GM18870 (cell line): ENCODE measurements at regions not wholly inside any gene's neighbourhood (a gene's known extent, or its start where the extent isn't known, plus 50 kb on each side); places are given as distances from the start of the nearest gene placed in this dataset.
"Not testable (repeated sequence)": the region's sequence is repeated elsewhere in the genome, so short reads cannot be mapped to it uniquely, and the experiment has no call there.

Source experiments
- ATAC-seq: cut with Tn5 transposase; IDR thresholded peaks from one replicate; pipeline ENCODE4 v1.9.1; 2021; ENCODE audit warnings: moderate library complexity; ENCODE audit not compliant: unreplicated experiment

DNA sequence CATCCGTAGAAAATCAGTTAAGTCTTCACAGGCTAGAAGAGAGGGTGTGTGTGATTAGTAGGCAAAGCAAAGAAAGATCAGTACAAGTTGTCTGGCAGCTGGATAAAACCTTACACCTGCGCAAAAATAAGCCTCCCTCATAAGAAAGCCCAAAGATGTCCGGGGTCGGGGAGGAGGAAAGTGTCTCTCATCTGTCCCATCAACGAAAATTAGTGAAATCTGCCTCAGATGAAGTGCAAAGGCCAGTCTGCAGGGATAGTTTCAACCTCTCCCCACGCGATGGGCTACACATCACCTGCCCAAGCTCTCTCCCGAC, 333.9 kb downstream of the SRGAP2C start:
- no peak for ATAC-seq

DNA sequence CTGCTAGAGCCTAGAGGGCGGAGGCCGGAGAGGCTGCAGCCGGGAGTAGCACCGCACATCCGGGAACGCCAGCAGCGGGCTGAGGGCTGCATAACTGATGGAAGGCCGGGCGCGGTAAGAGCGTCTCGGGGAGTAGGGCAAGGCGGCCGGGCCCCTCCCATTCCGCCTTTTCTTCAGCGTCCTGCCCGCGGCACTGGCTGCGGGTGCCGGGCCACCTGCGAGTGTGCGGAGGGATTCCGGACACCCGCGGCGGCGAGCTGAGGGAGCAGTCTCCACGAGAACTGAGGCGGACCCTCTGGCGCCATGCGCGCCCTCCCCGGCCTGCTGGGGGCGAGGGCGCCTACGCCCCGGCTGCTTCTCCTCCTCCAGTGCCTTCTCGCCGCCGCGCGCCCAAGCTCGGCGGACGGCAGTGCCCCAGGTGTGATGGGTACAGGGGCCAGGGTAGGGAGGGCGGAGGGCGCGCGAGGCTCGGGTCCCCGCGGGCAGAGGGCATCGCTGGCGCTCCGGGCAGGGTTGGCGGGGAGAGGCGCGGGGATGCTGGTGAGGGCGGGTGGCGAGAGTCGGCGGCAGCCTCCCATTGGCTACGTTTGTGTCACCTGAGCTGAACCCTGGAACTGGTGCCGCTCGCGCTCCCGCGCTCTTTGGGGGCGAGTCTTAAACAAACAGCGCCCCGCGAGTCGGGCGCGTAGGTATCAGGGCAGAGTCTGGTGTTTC, 334.4 kb downstream of the SRGAP2C start:
- no peak for ATAC-seq

DNA sequence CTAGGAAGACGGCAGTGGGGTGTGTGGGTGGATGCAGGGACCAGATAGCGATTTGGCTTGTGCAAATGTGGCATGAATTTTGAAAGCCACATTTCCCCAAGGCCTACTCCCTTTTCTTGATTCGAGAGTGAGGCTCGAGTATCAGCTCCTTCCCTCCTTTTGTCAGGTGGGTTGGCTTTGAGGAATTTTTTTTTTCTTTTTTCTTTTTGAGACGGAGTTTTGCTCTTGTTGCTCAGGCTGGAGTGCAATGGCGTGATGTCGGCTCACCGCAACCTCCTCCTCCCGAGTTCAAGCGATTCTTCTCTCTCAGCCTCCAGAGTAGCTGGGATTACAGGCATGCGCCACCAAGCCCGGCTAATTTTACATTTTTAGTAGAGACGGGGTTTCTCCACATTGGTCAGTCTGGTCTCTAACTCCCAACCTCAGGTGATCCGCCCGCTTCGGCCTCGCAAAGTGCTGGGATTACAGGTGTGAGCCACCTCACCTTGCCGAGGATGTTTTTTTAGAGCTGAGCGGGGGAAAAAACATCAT, 335.0 kb downstream of the SRGAP2C start:
- ATAC-seq: not testable (repeated sequence)

DNA sequence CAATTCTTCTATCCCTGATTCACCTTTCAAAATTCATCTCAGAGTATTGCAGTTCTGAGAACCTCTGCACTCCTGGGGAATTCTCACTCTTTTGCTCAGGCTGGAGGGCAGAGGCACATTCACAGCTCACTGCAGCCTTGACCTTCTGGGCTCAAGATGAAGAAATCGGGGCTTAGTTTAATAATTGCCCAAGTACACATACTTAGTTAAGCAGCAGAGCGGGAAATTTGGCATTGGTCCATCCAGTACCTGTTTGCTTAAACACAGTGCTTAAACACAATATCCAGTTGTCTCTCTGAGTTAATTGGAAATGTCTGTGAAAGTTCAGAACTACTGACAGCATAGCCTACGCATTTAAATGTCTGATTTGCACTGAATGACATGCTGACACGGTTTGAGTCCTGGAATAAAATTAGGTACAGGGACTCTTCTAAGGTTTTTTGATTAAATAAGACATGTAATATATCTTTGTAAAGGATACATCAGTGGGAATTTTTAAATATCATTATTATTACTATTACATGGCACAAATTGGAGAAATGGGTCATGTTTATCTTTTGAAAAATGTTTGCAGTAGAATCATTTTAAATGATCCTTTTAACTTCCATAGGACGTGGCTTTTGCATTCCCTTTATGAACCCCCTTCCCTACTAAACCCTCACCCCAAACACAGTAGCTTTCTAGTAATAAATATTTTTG, 337.4 kb downstream of the SRGAP2C start:
- ATAC-seq: no peak

DNA sequence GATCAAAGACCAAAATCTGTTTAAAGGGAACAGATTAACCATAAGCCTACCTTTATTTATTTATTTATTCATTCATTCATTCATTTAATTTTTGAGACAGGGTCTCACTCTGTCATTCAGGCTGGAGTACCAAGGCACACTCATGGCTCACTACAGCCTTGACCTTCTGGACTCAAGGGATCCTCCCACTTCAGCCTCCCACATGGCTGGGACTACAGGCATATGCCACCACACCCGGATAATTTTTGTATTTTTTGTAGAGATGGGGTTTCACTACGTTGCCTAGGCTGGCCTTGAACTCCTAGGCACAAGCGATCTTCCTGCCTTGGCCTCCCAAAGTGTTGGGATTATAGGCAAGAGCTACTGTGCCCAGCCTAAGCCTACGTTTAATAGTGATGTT, 338.3 kb downstream of the SRGAP2C start:
- not testable (repeated sequence) for ATAC-seq

DNA sequence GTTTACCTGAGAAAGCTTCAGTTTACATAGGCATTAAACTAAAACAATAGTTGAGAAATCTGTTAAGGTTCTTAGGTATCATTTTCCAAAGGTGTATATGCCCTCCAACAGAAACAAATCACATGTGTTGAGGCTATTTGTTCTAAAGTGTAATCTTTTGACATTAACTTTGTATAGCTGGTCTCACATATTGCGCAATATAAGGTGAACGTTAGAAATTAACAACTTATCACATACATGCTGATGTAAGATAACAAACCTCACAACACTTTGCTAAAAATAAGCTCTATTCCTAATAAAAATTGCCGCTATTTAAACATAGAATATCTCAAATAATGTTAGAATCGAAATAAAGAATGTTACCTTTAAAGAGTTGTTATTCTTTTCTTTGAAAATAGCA, 340.6 kb downstream of the SRGAP2C start:
- ATAC-seq: no peak

DNA sequence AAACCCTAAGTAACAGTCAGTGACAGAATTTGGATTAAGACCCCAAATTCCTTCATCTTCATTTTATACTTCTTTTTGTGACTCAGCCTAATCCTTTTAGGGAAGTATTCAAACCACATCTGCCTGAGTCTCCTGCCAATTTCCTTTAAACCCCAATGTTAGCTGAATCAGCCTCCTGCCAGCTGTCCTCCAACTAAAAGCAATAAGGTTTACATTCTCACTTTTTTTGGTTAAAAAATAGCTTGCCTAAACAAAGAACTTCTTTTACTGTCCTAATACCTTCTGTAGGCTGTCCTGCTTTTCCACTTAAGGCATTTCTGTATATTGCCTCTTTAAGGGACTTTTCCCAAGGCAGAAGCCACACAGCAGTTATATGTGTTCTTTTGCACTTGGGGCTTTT, 344.2 kb downstream of the SRGAP2C start:
- not testable (repeated sequence) for ATAC-seq

DNA sequence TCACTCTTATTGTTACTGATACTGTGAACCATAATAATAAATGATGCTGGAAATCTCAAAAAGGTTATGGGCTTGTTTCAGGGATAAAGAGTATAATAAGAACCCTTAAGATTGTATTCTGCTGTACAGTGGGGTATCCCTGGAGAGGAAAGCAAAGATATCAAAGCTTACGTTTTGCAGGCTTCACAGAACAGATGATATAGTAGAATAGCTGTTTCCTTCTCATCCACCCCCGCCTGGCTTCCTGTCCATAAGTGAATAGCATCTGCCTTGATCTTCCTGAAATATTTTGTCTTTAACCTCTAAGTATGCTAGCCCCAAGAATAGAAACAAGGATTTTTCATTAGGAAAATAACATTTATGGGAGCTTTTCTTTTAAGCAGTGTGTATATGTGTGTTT, 345.3 kb downstream of the SRGAP2C start:
- ATAC-seq: not testable (repeated sequence)

DNA sequence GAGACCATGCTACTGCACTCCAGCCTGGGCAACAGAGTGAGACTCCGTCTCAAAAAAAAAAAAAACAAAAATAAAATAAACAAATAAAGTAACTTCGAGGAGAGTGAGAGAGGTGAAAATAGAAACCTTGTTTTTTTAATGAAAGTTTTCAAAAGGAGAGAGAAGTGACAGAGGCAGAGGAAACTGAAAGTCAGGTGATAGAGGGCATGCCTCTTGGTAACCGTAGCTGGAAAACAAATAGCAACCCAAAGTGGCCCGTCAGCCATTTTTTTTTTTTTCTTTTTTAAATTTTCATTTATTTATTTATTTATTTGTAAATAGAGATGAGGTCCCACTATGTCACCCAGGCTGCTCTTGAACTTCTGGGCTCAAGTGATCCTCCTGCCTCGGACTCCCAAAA, 347.0 kb downstream of the SRGAP2C start:
- not testable (repeated sequence) for ATAC-seq

DNA sequence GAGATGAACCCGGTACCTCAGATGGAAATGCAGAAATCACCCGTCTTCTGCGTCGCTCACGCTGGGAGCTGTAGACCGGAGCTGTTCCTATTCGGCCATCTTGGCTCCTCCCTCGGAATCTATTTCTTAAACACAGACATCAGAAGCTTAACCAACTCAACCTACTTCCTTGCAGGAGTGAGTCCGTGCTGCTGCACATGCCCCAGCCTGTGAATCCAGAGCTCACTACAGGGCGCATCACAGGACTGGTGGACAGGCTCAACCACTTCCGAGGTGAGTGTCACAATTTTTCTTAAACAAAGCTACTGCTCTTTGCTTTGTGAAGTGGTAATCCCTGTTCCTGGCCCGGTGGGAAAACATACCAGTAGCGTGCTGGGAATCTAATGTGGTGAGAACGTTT, 353.4 kb downstream of the SRGAP2C start:
- ATAC-seq: not testable (repeated sequence)

DNA sequence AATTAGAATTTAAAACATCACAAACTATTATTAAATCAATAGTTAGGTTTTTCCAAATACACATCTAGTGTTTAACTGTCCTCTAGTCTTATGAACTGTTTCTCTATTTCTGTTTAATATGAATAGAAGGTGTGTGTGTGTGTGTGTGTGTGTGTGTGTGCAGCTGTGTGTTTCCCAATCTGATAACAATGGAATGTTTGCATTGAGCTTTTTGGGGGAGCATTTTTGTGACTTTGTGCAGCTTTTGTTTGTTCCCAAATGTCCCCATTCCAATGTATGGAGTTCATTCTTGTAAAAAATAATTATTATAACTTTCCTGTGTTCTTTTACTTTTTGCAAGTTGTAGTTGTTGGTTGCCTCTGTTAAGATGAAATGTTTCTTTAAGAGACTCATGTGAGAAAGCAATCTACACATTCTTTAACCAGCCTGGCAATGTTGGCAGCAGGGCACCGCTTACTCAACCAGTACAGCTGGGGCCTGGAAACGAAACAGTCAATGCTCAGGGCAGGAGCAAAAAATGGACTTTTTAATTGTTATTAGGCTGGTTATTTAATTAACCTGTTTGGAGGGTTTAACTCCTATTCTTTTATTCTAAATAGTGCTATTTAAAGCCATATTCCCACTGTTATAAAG, 354.3 kb downstream of the SRGAP2C start:
- no peak for ATAC-seq

DNA sequence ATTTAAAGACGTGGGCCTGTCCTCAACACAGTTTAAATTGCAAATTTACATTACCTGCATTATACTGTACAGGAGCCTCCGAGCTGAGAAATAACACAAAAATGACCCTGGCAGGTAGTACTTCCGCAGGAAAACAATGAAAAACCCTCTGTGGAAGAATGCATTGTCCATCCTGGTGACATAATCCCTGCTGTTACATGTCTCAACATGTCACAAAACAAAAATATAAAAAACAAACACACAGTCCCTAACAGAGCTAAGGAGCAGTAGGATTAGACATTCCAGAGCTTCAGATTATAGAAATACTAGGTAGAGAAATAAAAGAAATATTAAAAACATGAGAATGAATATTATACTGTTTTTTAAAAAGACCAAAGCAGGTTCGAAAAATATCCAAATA, 359.2 kb downstream of the SRGAP2C start:
- not testable (repeated sequence) for ATAC-seq

DNA sequence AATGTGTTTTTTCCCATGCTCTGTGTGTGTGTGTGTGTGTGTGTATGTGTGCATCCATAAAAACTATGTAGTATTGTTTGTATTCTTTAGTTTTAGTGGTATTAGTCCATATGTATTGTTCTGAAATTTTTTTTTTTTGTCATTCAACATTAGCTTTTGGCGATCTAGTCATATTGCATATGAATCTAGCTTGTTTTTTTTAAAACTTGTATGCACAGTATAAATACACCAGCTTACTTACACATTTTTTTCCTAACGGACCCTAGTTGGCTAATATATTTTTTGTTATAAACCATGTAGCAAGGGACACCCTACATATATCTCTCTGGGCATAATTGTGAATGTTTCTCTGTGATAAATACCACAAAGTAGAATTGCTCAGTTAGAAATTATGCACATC, 359.7 kb downstream of the SRGAP2C start:
- no peak for ATAC-seq

DNA sequence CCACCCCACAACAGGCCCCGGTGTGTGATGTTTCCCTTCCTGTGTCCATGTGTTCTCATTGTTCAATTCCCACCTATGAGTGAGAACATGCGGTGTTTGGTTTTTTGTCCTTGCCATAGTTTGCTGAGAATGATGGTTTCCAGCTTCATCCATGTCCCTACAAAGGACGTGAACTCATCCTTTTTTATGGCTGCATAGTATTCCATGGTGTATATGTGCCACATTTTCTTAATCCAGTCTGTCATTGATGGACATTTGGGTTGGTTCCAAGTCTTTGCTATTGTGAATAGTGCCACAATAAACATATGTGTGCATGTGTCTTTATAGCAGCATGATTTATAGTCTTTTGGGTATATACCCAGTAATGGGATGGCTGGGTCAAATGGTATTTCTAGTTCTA, 361.1 kb downstream of the SRGAP2C start:
- not testable (repeated sequence) for ATAC-seq

DNA sequence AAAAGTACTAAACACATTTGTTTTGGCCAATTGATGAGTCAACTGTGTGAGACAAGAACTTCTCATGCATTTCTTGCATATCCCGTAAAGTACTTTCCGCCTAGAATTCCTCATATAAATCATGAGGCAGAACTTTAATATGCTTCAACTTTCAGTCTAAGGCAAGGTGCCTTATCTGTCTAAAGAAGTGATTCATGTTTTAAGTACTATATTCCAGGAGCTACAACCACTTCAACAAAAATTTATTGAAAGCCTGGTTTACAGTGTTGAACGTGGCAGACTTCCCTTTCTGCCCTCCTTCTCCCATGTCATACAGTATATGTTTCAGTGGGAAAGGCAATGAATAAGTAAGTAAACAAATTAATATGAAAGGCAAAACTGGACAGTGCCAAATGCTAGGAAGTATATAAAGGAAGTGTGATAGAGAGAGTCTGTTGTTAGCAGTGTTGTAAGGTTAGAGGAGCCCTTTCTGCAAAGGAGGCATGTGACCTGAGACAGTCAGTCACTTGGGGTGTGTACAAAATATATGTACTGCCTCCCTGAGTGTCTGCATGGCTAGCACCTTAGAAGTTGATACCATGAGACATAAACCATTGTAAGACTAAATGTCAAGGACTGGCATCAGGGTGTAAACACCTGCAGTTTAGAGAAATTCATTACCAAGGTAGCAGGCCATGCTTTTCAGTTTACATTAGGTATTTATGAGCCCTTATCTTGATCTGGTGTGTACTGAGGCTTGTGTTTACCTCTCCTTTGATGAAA, 362.2 kb downstream of the SRGAP2C start:
- no peak for ATAC-seq

DNA sequence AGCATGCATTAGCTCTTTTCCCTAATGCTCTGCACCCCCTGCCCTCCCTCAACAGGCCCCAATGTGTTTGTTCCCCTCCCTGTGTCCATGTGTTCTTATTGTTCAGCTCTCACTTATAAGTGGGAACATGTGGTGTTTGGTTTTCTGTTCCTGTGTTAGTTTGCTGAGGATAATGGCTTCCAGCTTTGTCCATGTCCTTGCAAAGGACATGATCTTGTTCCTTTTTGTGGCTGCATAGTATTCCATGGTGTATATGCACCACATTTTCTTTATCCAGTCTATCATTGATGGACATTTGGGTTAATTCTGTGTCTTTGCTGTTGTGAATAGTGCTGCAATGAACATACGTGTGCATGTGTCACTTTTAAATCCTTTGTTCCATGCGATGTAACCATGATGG, 363.0 kb downstream of the SRGAP2C start:
- not testable (repeated sequence) for ATAC-seq

DNA sequence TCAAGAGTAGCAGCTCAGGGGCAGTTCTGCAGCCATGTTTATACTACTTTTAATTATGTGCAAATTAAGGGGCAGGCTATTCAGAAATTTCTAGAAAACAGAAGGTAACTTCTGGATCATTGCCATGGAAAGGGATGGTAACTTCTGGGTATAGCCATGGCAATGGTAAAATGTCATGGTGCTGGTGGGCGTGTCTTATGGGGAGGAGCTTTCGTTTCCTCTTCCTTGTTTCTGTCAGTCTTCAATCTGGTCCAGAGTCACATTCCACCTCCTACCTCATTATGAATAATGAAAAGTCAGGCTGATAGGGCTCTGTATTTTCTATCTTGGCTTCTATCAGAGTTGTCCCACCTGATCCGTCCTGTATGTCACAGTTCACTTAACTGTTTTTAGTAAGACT, 366.0 kb downstream of the SRGAP2C start:
- not testable (repeated sequence) for ATAC-seq

DNA sequence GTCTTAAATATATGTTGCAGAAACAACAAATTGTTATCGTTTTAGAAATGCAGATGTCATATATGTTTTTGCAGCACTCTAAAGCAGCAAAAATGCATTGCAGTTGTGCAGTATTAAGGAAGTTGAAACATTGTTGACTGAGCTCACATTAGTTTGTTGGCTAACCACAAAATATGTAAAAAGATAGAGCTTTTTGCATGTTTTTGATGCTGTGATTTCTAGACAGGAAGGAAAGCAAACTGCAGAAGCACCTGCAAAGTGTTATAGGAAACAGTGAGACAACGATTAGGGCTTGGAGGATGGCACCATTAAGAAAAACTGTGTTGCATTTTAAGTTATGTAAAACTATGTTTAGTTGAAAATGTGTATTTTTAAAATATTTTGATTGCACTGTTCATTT, 366.7 kb downstream of the SRGAP2C start:
- not testable (repeated sequence) for ATAC-seq

DNA sequence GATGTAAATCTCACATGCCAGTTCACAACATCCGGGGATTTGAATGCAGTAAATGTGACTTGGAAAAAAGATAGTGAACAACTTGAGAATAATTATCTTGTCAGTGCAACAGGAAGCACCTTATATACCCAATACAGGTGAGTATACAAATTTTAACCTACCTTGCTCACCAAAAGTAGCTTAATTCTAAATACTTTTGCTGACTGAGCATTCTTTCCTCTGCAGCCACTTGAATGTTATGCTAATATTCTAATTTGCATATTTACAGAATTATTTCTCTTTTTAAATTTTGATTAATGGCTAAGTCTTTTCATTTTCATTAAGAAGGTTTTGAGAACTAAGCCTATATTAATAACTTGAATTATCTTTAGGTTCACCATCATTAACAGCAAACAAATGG, 371.8 kb downstream of the SRGAP2C start:
- not testable (repeated sequence) for ATAC-seq

DNA sequence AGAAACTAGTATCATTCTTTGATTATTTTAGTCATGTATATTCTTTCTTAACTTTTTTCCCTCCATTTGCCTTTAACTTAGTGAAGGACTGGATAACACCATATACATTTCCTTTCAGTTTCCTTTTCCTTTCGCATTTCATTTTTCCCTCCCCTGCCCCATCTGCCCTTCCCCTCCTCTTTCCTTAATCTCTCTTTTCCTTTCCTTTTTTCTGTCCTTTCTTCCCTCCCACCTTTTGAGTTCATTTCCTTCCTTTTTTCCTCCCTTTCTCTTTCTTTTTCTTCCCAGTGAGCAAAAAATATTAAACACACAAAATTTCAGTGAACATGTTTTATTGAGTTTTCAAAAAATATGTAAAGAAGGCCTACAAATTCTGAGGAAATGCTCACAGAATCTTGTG, 373.3 kb downstream of the SRGAP2C start:
- ATAC-seq: not testable (repeated sequence)

DNA sequence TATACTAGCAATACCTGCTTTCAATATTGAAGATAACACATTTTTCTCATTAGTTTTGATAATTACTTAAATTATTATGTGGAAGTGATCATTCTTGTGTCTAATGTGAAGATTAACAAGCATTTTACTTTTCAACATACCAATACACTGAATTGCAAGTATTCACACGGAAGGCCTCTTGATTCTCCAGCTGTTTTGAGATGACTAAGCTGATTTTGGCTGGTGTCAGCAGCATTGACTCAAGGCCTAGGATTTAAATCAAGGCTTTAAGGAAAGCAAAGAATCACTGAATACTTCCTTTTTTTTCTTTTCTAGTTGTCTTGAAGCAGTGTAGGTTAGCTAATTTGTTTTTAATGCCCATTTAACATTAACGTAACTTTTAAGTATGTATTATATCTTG, 373.7 kb downstream of the SRGAP2C start:
- no peak for ATAC-seq
